ENCODE measurements at regions not wholly inside any gene's neighbourhood (a gene's known extent, or its start where the extent isn't known, plus 50 kb on each side); places are given as distances from the start of the nearest gene placed in this dataset.

GRCh38 chr20:51262240-51262639 is 239.3 kb upstream of the KCNG1 start:
- Histone ChIP-seq H3K36me3 (ENCODE audit: control insufficient read depth, insufficient read depth, low read length) (no peaks in the 10 kb centered on the region), H3K79me2 (ENCODE audit: control insufficient read depth, insufficient read depth, low read length) (no peaks in the 10 kb centered on the region), H3K27ac (ENCODE audit: insufficient read depth, low read length) (no peak overlapping the region), H3K4me3 (replicated peaks in 1 of 4; ENCODE audit: control extremely low read depth in 1 of 4, insufficient read depth in 1 of 4, low read depth in 3 of 4, low read length in 4 of 4) (no peak overlapping the region), H3K4me2 (ENCODE audit: extremely low read depth, insufficient read depth, low read length) (no peak overlapping the region), H3K27me3 (ENCODE audit: control insufficient read depth, insufficient read depth, low read length) (peaks cover 9% of the 10 kb centered on the region), H3K4me1 (ENCODE audit: control insufficient read depth, extremely low read depth, insufficient read depth, low read length) (no peaks in the 10 kb centered on the region), H3K9ac (ENCODE audit: insufficient read depth, low read length) (no peak overlapping the region), H2AFZ (ENCODE audit: low read length) (no peak overlapping the region), H4K20me1 (ENCODE audit: control insufficient read depth, extremely low read depth, insufficient read depth, low read length) (no peaks in the 10 kb centered on the region), H3K9me3 (ENCODE audit: control insufficient read depth, insufficient read depth, low read depth, low read length) (no peaks in the 10 kb centered on the region)
- DNase-seq (ENCODE audit: low read depth in 2 of 2): no peak
- TF ChIP-seq CTCF (conservative IDR thresholded peaks at IDR 0.05 in 1 of 2, IDR thresholded peaks at IDR 0.05 in 1 of 2; ENCODE audit: low read depth in 1 of 2, low read length in 2 of 2) (no peak), EZH2 (IDR thresholded peaks at IDR 0.05; ENCODE audit: low read length, missing control alignments) (no peak)

- H3K4me2 ChIP-seq (ENCODE audit: extremely low read depth, insufficient read depth, low read length): no peak overlapping the region
- peaks cover 14% of the 10 kb centered on the region for H3K27me3 ChIP-seq (ENCODE audit: control insufficient read depth, insufficient read depth, low read length)
- no peak overlapping the region for H3K4me3 ChIP-seq (replicated peaks in 1 of 4; ENCODE audit: control extremely low read depth in 1 of 4, insufficient read depth in 1 of 4, low read depth in 3 of 4, low read length in 4 of 4)
- H3K9me3 ChIP-seq (ENCODE audit: control insufficient read depth, insufficient read depth, low read depth, low read length): no peaks in the 10 kb centered on the region
- no peaks in the 10 kb centered on the region for H3K79me2 ChIP-seq (ENCODE audit: control insufficient read depth, insufficient read depth, low read length)
- DNase-seq (ENCODE audit: low read depth in 2 of 2): no peak
- H4K20me1 ChIP-seq (ENCODE audit: control insufficient read depth, extremely low read depth, insufficient read depth, low read length): no peaks in the 10 kb centered on the region
- no peak for TF ChIP-seq EZH2 (IDR thresholded peaks at IDR 0.05; ENCODE audit: low read length, missing control alignments)
- TF ChIP-seq CTCF (conservative IDR thresholded peaks at IDR 0.05 in 1 of 2, IDR thresholded peaks at IDR 0.05 in 1 of 2; ENCODE audit: low read depth in 1 of 2, low read length in 2 of 2): no peak
- H3K27ac ChIP-seq (ENCODE audit: insufficient read depth, low read length): no peak overlapping the region
- H3K4me1 ChIP-seq (ENCODE audit: control insufficient read depth, extremely low read depth, insufficient read depth, low read length): no peaks in the 10 kb centered on the region
- no peaks in the 10 kb centered on the region for H3K36me3 ChIP-seq (ENCODE audit: control insufficient read depth, insufficient read depth, low read length)
- H3K9ac ChIP-seq (ENCODE audit: insufficient read depth, low read length): no peak overlapping the region
- H2AFZ ChIP-seq (ENCODE audit: low read length): no peak overlapping the region
These were observed 236.5 kb upstream of the KCNG1 start for GRCh38 chr20:51259455-51259854.

- no peaks in the 10 kb centered on the region for H3K79me2 ChIP-seq (ENCODE audit: control insufficient read depth, insufficient read depth, low read length)
- TF ChIP-seq CTCF (conservative IDR thresholded peaks at IDR 0.05 in 1 of 2, IDR thresholded peaks at IDR 0.05 in 1 of 2; ENCODE audit: low read depth in 1 of 2, low read length in 2 of 2) (no peak), EZH2 (IDR thresholded peaks at IDR 0.05; ENCODE audit: low read length, missing control alignments) (no peak)
- no peak overlapping the region for H3K27ac ChIP-seq (ENCODE audit: insufficient read depth, low read length)
- peaks cover 18% of the 10 kb centered on the region for H3K27me3 ChIP-seq (ENCODE audit: control insufficient read depth, insufficient read depth, low read length)
- no peak overlapping the region for H3K9ac ChIP-seq (ENCODE audit: insufficient read depth, low read length)
- peak in 1 of 2 donors; percentile 64 for DNase-seq (ENCODE audit: low read depth in 2 of 2)
- no peaks in the 10 kb centered on the region for H4K20me1 ChIP-seq (ENCODE audit: control insufficient read depth, extremely low read depth, insufficient read depth, low read length)
- no peaks in the 10 kb centered on the region for H3K9me3 ChIP-seq (ENCODE audit: control insufficient read depth, insufficient read depth, low read depth, low read length)
- no peaks in the 10 kb centered on the region for H3K36me3 ChIP-seq (ENCODE audit: control insufficient read depth, insufficient read depth, low read length)
- H2AFZ ChIP-seq (ENCODE audit: low read length): no peak overlapping the region
- no peak overlapping the region for H3K4me3 ChIP-seq (replicated peaks in 1 of 4; ENCODE audit: control extremely low read depth in 1 of 4, insufficient read depth in 1 of 4, low read depth in 3 of 4, low read length in 4 of 4)
- H3K4me1 ChIP-seq (ENCODE audit: control insufficient read depth, extremely low read depth, insufficient read depth, low read length): no peaks in the 10 kb centered on the region
- H3K4me2 ChIP-seq (ENCODE audit: extremely low read depth, insufficient read depth, low read length): no peak overlapping the region
These were observed 235.8 kb upstream of the KCNG1 start for GRCh38 chr20:51258582-51259165.

All from fibroblast of lung (primary cell).